ENCODE measurements at regions not wholly inside any gene's neighbourhood (a gene's known extent, or its start where the extent isn't known, plus 50 kb on each side); places are given as distances from the start of the nearest gene placed in this dataset.
"Not testable (repeated sequence)": the region's sequence is repeated elsewhere in the genome, so short reads cannot be mapped to it uniquely, and the experiment has no call there.

DNA sequence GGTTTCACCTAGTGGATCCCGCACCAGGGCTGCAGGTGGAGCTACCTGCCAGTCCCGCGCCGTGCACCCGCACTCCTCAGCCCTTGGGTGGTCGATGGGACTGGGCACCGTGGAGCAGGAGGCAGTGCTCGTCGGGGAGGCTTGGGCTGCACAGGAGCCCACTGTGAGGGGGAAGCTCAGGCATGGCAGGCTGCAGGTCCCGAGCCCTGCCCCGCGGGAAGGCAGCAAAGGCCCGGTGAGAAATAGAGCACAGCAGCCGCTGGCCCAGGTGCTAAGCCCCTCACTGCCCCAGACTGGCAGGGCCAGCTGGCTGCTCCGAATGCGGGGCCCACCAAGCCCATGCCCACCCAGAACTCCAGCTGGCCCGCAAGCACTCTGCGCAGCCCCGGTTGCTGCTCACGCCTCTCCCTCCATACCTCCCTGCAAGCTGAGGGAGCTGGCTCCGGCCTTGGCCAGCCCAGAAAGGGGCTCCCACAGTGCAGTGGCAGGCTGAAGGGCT lies 872.7 kb downstream of the PCDH17 start:
- TF ChIP-seq CTCF (IDR thresholded peaks at IDR 0.05); ELF4 (CRISPR knock-in tag; IDR thresholded peaks at IDR 0.05; ENCODE audit: low read depth): not testable (repeated sequence)

Data from WTC11 (cell line).